Heart left ventricle (tissue), 13 donors: ENCODE measurements at regions not wholly inside any gene's neighbourhood (a gene's known extent, or its start where the extent isn't known, plus 50 kb on each side); places are given as distances from the start of the nearest gene placed in this dataset.

Source experiments
- POLR2A ChIP-seq, 2 donors: fragments of 450-650 bp; IDR thresholded peaks; one replicate each; pipeline ENCODE4 v1.6.1; 2017; ENCODE audit warnings: antibody characterized with exemption in 2 of 2, mild to moderate bottlenecking in 2 of 2, moderate library complexity in 2 of 2
- TF ChIP-seq, protein P1 (sequence below), 12 donors: fragments of 200-600 bp; sonication (generic) in 4 of 12; IDR thresholded peaks; one replicate each; pipeline versions ENCODE4 v1.5.0 to v1.8.0; 2018 to 2022; ENCODE audit warnings: antibody characterized with exemption in 12 of 12, mild to moderate bottlenecking in 5 of 12
- donor health status: ischemic (EF 13 %, LVEDD 7.1; RV severe dilation, severe dysfunction).
- donor health status: DM: no; HTN: yes; CAD: no.
- donor health status: DM: no; HTN: no; CAD: no.
- donor health status: ischemic (EF 25% LVEDD 6.9; RV normal size, moderate dysfunction).
- donor health status: ischemic (EF 25% LVEDD 5.7; RV mildly dilated, moderate dysfunction).
- donor health status: ischemic (EF 35%, LVEDD 5.7; RV mildly dilated, moderate dysfunction).
- donor health status: nonischemic (EF 11% LVEDD 7.7; RV severe dilation, severe dysfunction).
- donor health status: DM: yes; HTN: yes; CAD: no.
- donor health status: PGD.
- donor health status: ischemic (EF 29% LVEDD 5.4; RV normal size, mild dysfunction).
- donor health status: nonischemic (EF 23%, LVEDD 6.1; RV moderate dilation, normal function).

DNA sequence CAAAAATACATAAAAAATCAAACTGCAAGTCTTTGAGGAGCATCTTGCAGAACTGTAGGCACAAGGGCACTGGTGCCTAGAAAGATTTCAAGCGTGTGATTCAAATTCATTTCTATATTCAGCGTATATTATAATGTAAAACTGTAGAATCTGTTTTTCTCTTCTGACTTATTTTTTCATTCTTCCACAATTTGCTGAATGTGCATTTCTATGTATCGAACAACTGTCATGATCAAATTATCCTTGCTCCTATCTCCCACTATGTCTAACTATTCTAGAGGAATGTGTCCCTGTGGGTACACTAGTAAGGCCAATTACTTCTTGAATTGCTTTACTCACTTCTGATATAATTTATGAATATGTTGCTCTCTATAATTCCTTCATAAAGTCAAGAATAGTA is 283.0 kb upstream of the MAGI2 start:
- no peak for TF ChIP-seq POLR2A (IDR thresholded peaks at IDR 0.05)
- TF ChIP-seq, protein P1, sequence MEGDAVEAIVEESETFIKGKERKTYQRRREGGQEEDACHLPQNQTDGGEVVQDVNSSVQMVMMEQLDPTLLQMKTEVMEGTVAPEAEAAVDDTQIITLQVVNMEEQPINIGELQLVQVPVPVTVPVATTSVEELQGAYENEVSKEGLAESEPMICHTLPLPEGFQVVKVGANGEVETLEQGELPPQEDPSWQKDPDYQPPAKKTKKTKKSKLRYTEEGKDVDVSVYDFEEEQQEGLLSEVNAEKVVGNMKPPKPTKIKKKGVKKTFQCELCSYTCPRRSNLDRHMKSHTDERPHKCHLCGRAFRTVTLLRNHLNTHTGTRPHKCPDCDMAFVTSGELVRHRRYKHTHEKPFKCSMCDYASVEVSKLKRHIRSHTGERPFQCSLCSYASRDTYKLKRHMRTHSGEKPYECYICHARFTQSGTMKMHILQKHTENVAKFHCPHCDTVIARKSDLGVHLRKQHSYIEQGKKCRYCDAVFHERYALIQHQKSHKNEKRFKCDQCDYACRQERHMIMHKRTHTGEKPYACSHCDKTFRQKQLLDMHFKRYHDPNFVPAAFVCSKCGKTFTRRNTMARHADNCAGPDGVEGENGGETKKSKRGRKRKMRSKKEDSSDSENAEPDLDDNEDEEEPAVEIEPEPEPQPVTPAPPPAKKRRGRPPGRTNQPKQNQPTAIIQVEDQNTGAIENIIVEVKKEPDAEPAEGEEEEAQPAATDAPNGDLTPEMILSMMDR (IDR thresholded peaks at IDR 0.05) = no peak
